ENCODE measurements at regions not wholly inside any gene's neighbourhood (a gene's known extent, or its start where the extent isn't known, plus 50 kb on each side); places are given as distances from the start of the nearest gene placed in this dataset.

GRCh38 chr14:76666746-76667145 is 94.5 kb upstream of the VASH1 start:
- no peak overlapping the region for H2AFZ ChIP-seq (ENCODE audit: low read length)
- no peaks in the 10 kb centered on the region for H3K79me2 ChIP-seq (ENCODE audit: low read length)
- H3K9me3 ChIP-seq (replicated peaks; ENCODE audit: insufficient read depth, low read length), result no peaks in the 10 kb centered on the region
- no peaks in the 10 kb centered on the region for H3K9me2 ChIP-seq (replicated peaks; ENCODE audit: insufficient read depth, low read length)
- H3K4me3 ChIP-seq (ENCODE audit: low read length), result no peak overlapping the region
- H3K27me3 ChIP-seq (replicated peaks; ENCODE audit: insufficient read depth, low read length), result no peaks in the 10 kb centered on the region
- H3K36me3 ChIP-seq (replicated peaks; ENCODE audit: insufficient read depth, low read length), result no peaks in the 10 kb centered on the region
- H3F3A ChIP-seq (ENCODE audit: insufficient read depth, low read length), result no peaks in the 10 kb centered on the region
- no peak overlapping the region for H3K27ac ChIP-seq (ENCODE audit: low read length)
- TF ChIP-seq EZH2 (optimal IDR thresholded peaks at IDR 0.05; ENCODE audit: low read depth, low read length) (no peak), EZH2phosphoT487 (IDR thresholded peaks at IDR 0.05; ENCODE audit: low read length) (no peak), CTCF (IDR thresholded peaks at IDR 0.05; ENCODE audit: low read length) (no peak)
- H4K20me1 ChIP-seq (ENCODE audit: insufficient read depth, low read length), result no peaks in the 10 kb centered on the region
- H3K4me2 ChIP-seq (ENCODE audit: low read depth, low read length), result no peak overlapping the region
- no peaks in the 10 kb centered on the region for H3K4me1 ChIP-seq (ENCODE audit: low read length)
- no peak overlapping the region for H3K9ac ChIP-seq (ENCODE audit: low read length)
- no peak for DNase-seq

GRCh38 chr14:76669770-76670169 is 91.5 kb upstream of the VASH1 start:
- Histone ChIP-seq H3K9me3 (replicated peaks; ENCODE audit: insufficient read depth, low read length) (no peaks in the 10 kb centered on the region), H3K27me3 (replicated peaks; ENCODE audit: insufficient read depth, low read length) (no peaks in the 10 kb centered on the region), H3K36me3 (replicated peaks; ENCODE audit: insufficient read depth, low read length) (no peaks in the 10 kb centered on the region), H3K9ac (ENCODE audit: low read length) (no peak overlapping the region), H4K20me1 (ENCODE audit: insufficient read depth, low read length) (no peaks in the 10 kb centered on the region), H3F3A (ENCODE audit: insufficient read depth, low read length) (no peaks in the 10 kb centered on the region), H2AFZ (ENCODE audit: low read length) (no peak overlapping the region), H3K9me2 (replicated peaks; ENCODE audit: insufficient read depth, low read length) (no peaks in the 10 kb centered on the region), H3K4me2 (ENCODE audit: low read depth, low read length) (no peak overlapping the region), H3K4me1 (ENCODE audit: low read length) (no peaks in the 10 kb centered on the region), H3K79me2 (ENCODE audit: low read length) (no peaks in the 10 kb centered on the region), H3K27ac (ENCODE audit: low read length) (no peak overlapping the region), H3K4me3 (ENCODE audit: low read length) (no peak overlapping the region)
- no peak for DNase-seq
- TF ChIP-seq EZH2 (optimal IDR thresholded peaks at IDR 0.05; ENCODE audit: low read depth, low read length) (no peak), CTCF (IDR thresholded peaks at IDR 0.05; ENCODE audit: low read length) (no peak), EZH2phosphoT487 (IDR thresholded peaks at IDR 0.05; ENCODE audit: low read length) (no peak)

GRCh38 chr14:76672123-76672522 is 89.1 kb upstream of the VASH1 start:
- no peak overlapping the region for H2AFZ ChIP-seq (ENCODE audit: low read length)
- H3F3A ChIP-seq (ENCODE audit: insufficient read depth, low read length), result no peaks in the 10 kb centered on the region
- H3K4me2 ChIP-seq (ENCODE audit: low read depth, low read length), result no peak overlapping the region
- no peaks in the 10 kb centered on the region for H3K27me3 ChIP-seq (replicated peaks; ENCODE audit: insufficient read depth, low read length)
- no peak overlapping the region for H3K4me3 ChIP-seq (ENCODE audit: low read length)
- DNase-seq, result no peak
- no peaks in the 10 kb centered on the region for H4K20me1 ChIP-seq (ENCODE audit: insufficient read depth, low read length)
- H3K9ac ChIP-seq (ENCODE audit: low read length), result no peak overlapping the region
- H3K79me2 ChIP-seq (ENCODE audit: low read length), result no peaks in the 10 kb centered on the region
- no peaks in the 10 kb centered on the region for H3K4me1 ChIP-seq (ENCODE audit: low read length)
- H3K36me3 ChIP-seq (replicated peaks; ENCODE audit: insufficient read depth, low read length), result no peaks in the 10 kb centered on the region
- TF ChIP-seq CTCF (IDR thresholded peaks at IDR 0.05; ENCODE audit: low read length) (no peak), EZH2 (optimal IDR thresholded peaks at IDR 0.05; ENCODE audit: low read depth, low read length) (no peak), EZH2phosphoT487 (IDR thresholded peaks at IDR 0.05; ENCODE audit: low read length) (no peak)
- H3K9me2 ChIP-seq (replicated peaks; ENCODE audit: insufficient read depth, low read length), result no peaks in the 10 kb centered on the region
- H3K27ac ChIP-seq (ENCODE audit: low read length), result no peak overlapping the region
- no peaks in the 10 kb centered on the region for H3K9me3 ChIP-seq (replicated peaks; ENCODE audit: insufficient read depth, low read length)

Measured in MM.1S (cell line).